C4-2B (cell line): ENCODE measurements at regions not wholly inside any gene's neighbourhood (a gene's known extent, or its start where the extent isn't known, plus 50 kb on each side); places are given as distances from the start of the nearest gene placed in this dataset.
"Not testable (repeated sequence)": the region's sequence is repeated elsewhere in the genome, so short reads cannot be mapped to it uniquely, and the experiment has no call there.

Experiments
- H3K27ac ChIP-seq: fragments of 450-650 bp; 2 replicates; pipeline ENCODE4 v1.5.1; 2017
- ZFX ChIP-seq: fragments of 450-650 bp; IDR thresholded peaks from 2 replicates; pipeline ENCODE4 v1.6.1; 2017
- TF ChIP-seq, protein P1 (sequence below): fragments of 450-650 bp; conservative IDR thresholded peaks from 2 replicates; pipeline ENCODE4 v1.5.1; 2017; ENCODE audit warnings: mild to moderate bottlenecking

DNA sequence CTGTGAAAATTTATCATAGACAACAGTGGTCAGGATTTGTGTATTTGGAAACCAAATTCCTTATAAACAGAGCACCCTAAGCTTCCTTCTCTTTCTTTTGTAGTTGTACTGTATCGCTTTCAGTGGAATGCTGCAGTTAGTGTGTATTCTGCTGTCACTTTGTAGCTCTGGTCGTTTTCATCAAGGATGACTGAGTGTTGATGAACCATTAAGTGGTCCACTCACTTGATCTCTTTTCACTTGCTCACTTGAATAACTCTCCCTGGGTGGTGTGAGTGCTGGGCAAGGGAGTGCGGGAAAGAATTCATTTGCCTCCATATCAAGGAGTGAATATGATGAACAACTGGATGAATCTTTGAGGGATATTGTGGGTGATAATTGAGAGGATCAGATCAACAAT lies 1225.7 kb upstream of the WWC1 start:
- H3K27ac ChIP-seq, result no peak overlapping the region
- TF ChIP-seq, protein P1, sequence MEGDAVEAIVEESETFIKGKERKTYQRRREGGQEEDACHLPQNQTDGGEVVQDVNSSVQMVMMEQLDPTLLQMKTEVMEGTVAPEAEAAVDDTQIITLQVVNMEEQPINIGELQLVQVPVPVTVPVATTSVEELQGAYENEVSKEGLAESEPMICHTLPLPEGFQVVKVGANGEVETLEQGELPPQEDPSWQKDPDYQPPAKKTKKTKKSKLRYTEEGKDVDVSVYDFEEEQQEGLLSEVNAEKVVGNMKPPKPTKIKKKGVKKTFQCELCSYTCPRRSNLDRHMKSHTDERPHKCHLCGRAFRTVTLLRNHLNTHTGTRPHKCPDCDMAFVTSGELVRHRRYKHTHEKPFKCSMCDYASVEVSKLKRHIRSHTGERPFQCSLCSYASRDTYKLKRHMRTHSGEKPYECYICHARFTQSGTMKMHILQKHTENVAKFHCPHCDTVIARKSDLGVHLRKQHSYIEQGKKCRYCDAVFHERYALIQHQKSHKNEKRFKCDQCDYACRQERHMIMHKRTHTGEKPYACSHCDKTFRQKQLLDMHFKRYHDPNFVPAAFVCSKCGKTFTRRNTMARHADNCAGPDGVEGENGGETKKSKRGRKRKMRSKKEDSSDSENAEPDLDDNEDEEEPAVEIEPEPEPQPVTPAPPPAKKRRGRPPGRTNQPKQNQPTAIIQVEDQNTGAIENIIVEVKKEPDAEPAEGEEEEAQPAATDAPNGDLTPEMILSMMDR, result no peak
- TF ChIP-seq ZFX, result no peak

DNA sequence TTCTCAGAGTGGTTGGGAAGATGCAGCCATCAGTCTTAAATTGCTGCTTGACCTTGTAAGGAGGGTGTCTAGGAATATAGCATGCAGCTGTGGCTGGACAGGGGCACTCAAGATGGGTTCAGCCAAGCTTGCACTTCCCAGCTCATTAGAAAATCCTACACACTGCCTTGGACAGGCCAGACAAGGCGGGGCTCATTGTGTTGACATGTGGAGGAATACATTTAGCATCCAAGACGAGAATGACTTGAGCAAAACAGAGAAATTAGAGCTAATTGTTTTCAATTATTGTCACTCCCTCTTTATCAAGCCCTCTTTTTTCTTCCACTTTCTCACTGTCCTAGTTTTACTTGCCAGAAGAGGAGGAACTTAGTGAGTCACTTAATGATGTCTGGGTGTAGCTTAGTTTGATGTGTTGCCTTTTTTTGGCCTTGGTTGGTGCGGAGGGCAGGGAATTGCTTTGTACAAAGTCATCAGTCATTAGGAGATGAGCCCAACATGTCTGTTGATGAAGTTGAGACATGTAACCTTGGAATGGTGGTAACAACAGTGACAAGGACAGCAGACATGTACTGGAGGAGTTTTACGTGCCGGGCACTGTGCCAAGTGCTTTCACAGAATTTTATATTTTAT lies 1219.3 kb upstream of the WWC1 start:
- TF ChIP-seq ZFX, result no peak
- TF ChIP-seq, protein P1, result no peak
- no peak overlapping the region for H3K27ac ChIP-seq

- no peak overlapping the region for H3K27ac ChIP-seq
- TF ChIP-seq, protein P1, result no peak
- no peak for TF ChIP-seq ZFX
Observed at GRCh38 chr5:167081561-167081960, 1209.9 kb upstream of the WWC1 start.

DNA sequence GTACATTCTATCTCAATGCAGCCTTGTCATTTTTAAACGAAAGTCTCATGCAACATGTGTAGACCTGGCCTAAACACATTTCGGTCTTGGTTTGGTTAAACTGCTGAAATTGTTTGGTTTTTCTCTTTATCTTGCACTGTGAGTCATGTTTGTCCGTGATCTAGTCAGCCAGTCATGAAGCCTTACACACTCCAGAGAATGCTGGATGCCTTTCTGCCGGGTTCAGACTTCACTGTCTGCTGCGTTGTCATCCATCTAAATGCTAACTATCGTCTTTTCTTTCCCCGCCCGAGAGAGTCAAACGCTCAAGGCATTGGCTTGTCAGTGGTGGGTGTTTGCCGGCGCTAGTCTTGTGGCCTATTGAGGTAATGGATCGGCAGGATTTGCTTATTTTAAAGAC lies 1194.6 kb upstream of the WWC1 start:
- TF ChIP-seq ZFX, result no peak
- TF ChIP-seq, protein P1, result no peak
- no peak overlapping the region for H3K27ac ChIP-seq

DNA sequence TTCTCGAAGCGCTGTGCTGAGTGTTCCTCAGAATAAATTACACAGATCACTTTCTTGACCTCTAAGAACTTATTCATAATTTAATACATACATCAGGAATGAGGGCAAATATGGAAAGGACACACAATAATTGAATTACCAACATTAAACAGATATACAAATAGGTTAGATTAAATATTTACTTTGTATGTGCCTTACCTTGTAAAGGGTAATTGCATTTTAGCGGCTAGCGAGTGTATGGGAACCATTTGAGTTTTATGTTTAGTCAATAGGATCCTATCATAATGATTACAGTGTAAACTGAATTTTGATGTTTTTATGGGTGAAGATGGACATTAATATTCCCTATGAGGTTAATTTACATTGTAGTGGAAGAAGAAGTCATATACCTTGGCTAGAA lies 1187.1 kb upstream of the WWC1 start:
- TF ChIP-seq, protein P1, result no peak
- no peak for TF ChIP-seq ZFX
- H3K27ac ChIP-seq, result no peak overlapping the region

- TF ChIP-seq, protein P1, result no peak
- no peak for TF ChIP-seq ZFX
- H3K27ac ChIP-seq, result peak overlapping the region; percentile 33
Observed at GRCh38 chr5:167105941-167106340, 1185.5 kb upstream of the WWC1 start.

- no peak overlapping the region for H3K27ac ChIP-seq
- TF ChIP-seq, protein P1, result no peak
- no peak for TF ChIP-seq ZFX
Observed at GRCh38 chr5:167107684-167108083, 1183.8 kb upstream of the WWC1 start.

DNA sequence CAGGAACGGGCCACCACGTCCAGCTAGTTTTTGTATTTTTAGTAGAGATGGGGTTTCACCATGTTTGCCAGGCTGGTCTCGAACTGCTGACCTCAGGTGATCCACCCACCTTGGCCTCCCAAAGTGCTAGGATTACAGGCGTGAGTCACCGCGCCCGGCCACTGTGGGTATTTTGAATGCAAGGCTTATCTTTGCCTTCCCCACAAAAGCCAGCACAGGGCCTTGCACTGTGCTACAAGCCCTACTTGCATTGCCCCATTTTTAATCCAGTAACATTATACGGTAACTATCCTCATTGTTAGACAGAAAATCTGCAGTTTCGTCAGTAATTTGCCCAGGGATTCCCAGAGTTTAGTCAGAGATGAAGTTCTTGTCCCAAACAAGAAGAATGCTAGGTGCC lies 1183.2 kb upstream of the WWC1 start:
- not testable (repeated sequence) for H3K27ac ChIP-seq
